Activated CD4-positive, alpha-beta T cell treated with anti-CD3 and anti-CD28 coated beads, Interleukin-2, amount 10 ng/mL, durations not matched to agents 7 days and 5 days (primary cell): ENCODE measurements at regions not wholly inside any gene's neighbourhood (a gene's known extent, or its start where the extent isn't known, plus 50 kb on each side); places are given as distances from the start of the nearest gene placed in this dataset.

ENCODE experiments used
- CTCF ChIA-PET: fragments of 350-600 bp; sonication (Branson Sonifier 250); formaldehyde crosslinking; loops from one replicate; lab custom pipeline; 2021; ENCODE audit warnings: antibody characterized with exemption; lab: Charles Lee
- POLR2A ChIA-PET: fragments of 350-600 bp; sonication (Branson Sonifier 250); formaldehyde crosslinking; loops from one replicate; lab custom pipeline; 2021; ENCODE audit warnings: antibody characterized with exemption; lab: Charles Lee
- DNase-seq: peaks from one replicate; pipeline ENCODE4 v3.0.0-alpha.2; 2020
- H3K27ac Mint-ChIP-seq: one replicate; pipeline ENCODE4 v1.8.0; 2021; ENCODE audit warnings: mild to moderate bottlenecking, moderate library complexity, mixed read lengths
- H3K27me3 Mint-ChIP-seq: one replicate; pipeline ENCODE4 v1.8.0; 2021; ENCODE audit warnings: mixed read lengths
- H3K36me3 Mint-ChIP-seq: one replicate; pipeline ENCODE4 v1.8.0; 2021; ENCODE audit warnings: low read depth, mixed read lengths
- H3K4me1 Mint-ChIP-seq: one replicate; pipeline ENCODE4 v1.8.0; 2021; ENCODE audit warnings: mixed read lengths
- H3K4me3 Mint-ChIP-seq: one replicate; pipeline ENCODE4 v1.8.0; 2021; ENCODE audit warnings: mild to moderate bottlenecking, moderate library complexity, mixed read lengths
- H3K9me3 Mint-ChIP-seq: one replicate; pipeline ENCODE4 v1.8.0; 2021; ENCODE audit warnings: mixed read lengths

- Mint-ChIP-seq H3K27me3 (no peaks in the 10 kb centered on the region), H3K36me3 (no peaks in the 10 kb centered on the region), H3K4me1 (no peaks in the 10 kb centered on the region), H3K27ac (no peak overlapping the region), H3K9me3 (no peaks in the 10 kb centered on the region), H3K4me3 (no peak overlapping the region)
- ChIA-PET CTCF (no interaction called here), POLR2A (no interaction called here)
- no peak for DNase-seq
Observed at GRCh38 chr4:54513204-54513603, 144.6 kb upstream of the KIT start.

GRCh38 chr4:54513741-54514140 is 144.0 kb upstream of the KIT start:
- Mint-ChIP-seq H3K27me3 (no peaks in the 10 kb centered on the region), H3K36me3 (no peaks in the 10 kb centered on the region), H3K9me3 (no peaks in the 10 kb centered on the region), H3K4me1 (no peaks in the 10 kb centered on the region), H3K27ac (no peak overlapping the region), H3K4me3 (no peak overlapping the region)
- POLR2A ChIA-PET = no interaction called here
- CTCF ChIA-PET = no interaction called here
- no peak for DNase-seq

GRCh38 chr4:54516556-54517215 is 141.1 kb upstream of the KIT start:
- no peak for DNase-seq
- ChIA-PET POLR2A (no interaction called here), CTCF (no interaction called here)
- no peaks in the 10 kb centered on the region for H3K27me3 Mint-ChIP-seq
- no peak overlapping the region for H3K27ac Mint-ChIP-seq
- H3K4me1 Mint-ChIP-seq = no peaks in the 10 kb centered on the region
- no peaks in the 10 kb centered on the region for H3K36me3 Mint-ChIP-seq
- H3K4me3 Mint-ChIP-seq = no peak overlapping the region
- no peaks in the 10 kb centered on the region for H3K9me3 Mint-ChIP-seq

- Mint-ChIP-seq H3K27ac (no peak overlapping the region), H3K27me3 (no peaks in the 10 kb centered on the region), H3K4me1 (no peaks in the 10 kb centered on the region), H3K9me3 (no peaks in the 10 kb centered on the region), H3K4me3 (no peak overlapping the region), H3K36me3 (no peaks in the 10 kb centered on the region)
- POLR2A ChIA-PET = no interaction called here
- no peak for DNase-seq
- CTCF ChIA-PET = no interaction called here
Observed at GRCh38 chr4:54517781-54518444, 139.8 kb upstream of the KIT start.

- Mint-ChIP-seq H3K9me3 (no peaks in the 10 kb centered on the region), H3K27me3 (no peaks in the 10 kb centered on the region)
- CTCF ChIA-PET = no interaction called here
Observed at GRCh38 chr4:54525602-54526001, 132.2 kb upstream of the KIT start.

GRCh38 chr4:54526560-54526959 is 131.2 kb upstream of the KIT start:
- Mint-ChIP-seq H3K27ac (no peak overlapping the region), H3K4me1 (no peaks in the 10 kb centered on the region), H3K36me3 (no peaks in the 10 kb centered on the region), H3K9me3 (no peaks in the 10 kb centered on the region), H3K27me3 (no peaks in the 10 kb centered on the region), H3K4me3 (no peak overlapping the region)
- ChIA-PET POLR2A (no interaction called here), CTCF (no interaction called here)
- DNase-seq = no peak

More at GRCh38 chr4:54525602-54526001, 132.2 kb upstream of the KIT start:
- Mint-ChIP-seq H3K27ac (no peak overlapping the region), H3K36me3 (no peaks in the 10 kb centered on the region), H3K4me1 (no peaks in the 10 kb centered on the region), H3K4me3 (no peak overlapping the region)
- DNase-seq = no peak
- POLR2A ChIA-PET = no interaction called here

- Mint-ChIP-seq H3K4me1 (no peaks in the 10 kb centered on the region), H3K4me3 (no peak overlapping the region), H3K9me3 (no peaks in the 10 kb centered on the region), H3K36me3 (no peaks in the 10 kb centered on the region), H3K27me3 (no peaks in the 10 kb centered on the region), H3K27ac (no peak overlapping the region)
- ChIA-PET POLR2A (no interaction called here), CTCF (no interaction called here)
- no peak for DNase-seq
Observed at GRCh38 chr4:54527532-54527931, 130.2 kb upstream of the KIT start.

GRCh38 chr4:54539500-54540029 is 118.2 kb upstream of the KIT start:
- Mint-ChIP-seq H3K4me1 (no peaks in the 10 kb centered on the region), H3K27ac (no peak overlapping the region), H3K27me3 (peaks cover 5% of the 10 kb centered on the region), H3K9me3 (no peaks in the 10 kb centered on the region), H3K4me3 (no peak overlapping the region), H3K36me3 (no peaks in the 10 kb centered on the region)
- CTCF ChIA-PET = interaction anchor here (0.6 kb wide), 1 partner anchor 186 kb away, joined by 3 read pairs; no protein-coding TSS in a partner anchor
- no peak for DNase-seq
- POLR2A ChIA-PET = interaction anchor here (0.7 kb wide), 1 partner anchor 408 kb away, joined by 3 read pairs; no protein-coding TSS in a partner anchor

GRCh38 chr4:54540931-54541330 is 116.8 kb upstream of the KIT start:
- H3K36me3 Mint-ChIP-seq = no peaks in the 10 kb centered on the region
- no peaks in the 10 kb centered on the region for H3K4me1 Mint-ChIP-seq
- no peak overlapping the region for H3K4me3 Mint-ChIP-seq
- H3K27ac Mint-ChIP-seq = no peak overlapping the region
- peaks cover 5% of the 10 kb centered on the region for H3K27me3 Mint-ChIP-seq
- ChIA-PET CTCF (no interaction called here), POLR2A (no interaction called here)
- H3K9me3 Mint-ChIP-seq = no peaks in the 10 kb centered on the region
- no peak for DNase-seq

- Mint-ChIP-seq H3K27me3 (peaks cover 5% of the 10 kb centered on the region), H3K4me1 (no peaks in the 10 kb centered on the region), H3K4me3 (no peak overlapping the region), H3K36me3 (no peaks in the 10 kb centered on the region), H3K9me3 (no peaks in the 10 kb centered on the region), H3K27ac (no peak overlapping the region)
- DNase-seq = no peak
- ChIA-PET POLR2A (no interaction called here), CTCF (no interaction called here)
Observed at GRCh38 chr4:54541426-54542118, 116.2 kb upstream of the KIT start.

GRCh38 chr4:54542119-54542438 is 115.7 kb upstream of the KIT start:
- H3K27ac Mint-ChIP-seq = no peak overlapping the region
- ChIA-PET CTCF (no interaction called here), POLR2A (no interaction called here)
- H3K9me3 Mint-ChIP-seq = no peaks in the 10 kb centered on the region
- H3K36me3 Mint-ChIP-seq = no peaks in the 10 kb centered on the region
- no peak for DNase-seq
- no peak overlapping the region for H3K4me3 Mint-ChIP-seq
- H3K4me1 Mint-ChIP-seq = no peaks in the 10 kb centered on the region
- peaks cover 5% of the 10 kb centered on the region for H3K27me3 Mint-ChIP-seq

- ChIA-PET POLR2A (no interaction called here), CTCF (no interaction called here)
- peaks cover 5% of the 10 kb centered on the region for H3K27me3 Mint-ChIP-seq
- H3K4me3 Mint-ChIP-seq = no peak overlapping the region
- no peaks in the 10 kb centered on the region for H3K4me1 Mint-ChIP-seq
- no peaks in the 10 kb centered on the region for H3K9me3 Mint-ChIP-seq
- H3K27ac Mint-ChIP-seq = no peak overlapping the region
- H3K36me3 Mint-ChIP-seq = no peaks in the 10 kb centered on the region
- no peak for DNase-seq
Observed at GRCh38 chr4:54542540-54543041, 115.2 kb upstream of the KIT start.

- Mint-ChIP-seq H3K4me3 (no peak overlapping the region), H3K27me3 (peaks cover 3% of the 10 kb centered on the region), H3K4me1 (no peaks in the 10 kb centered on the region), H3K36me3 (no peaks in the 10 kb centered on the region), H3K9me3 (no peaks in the 10 kb centered on the region), H3K27ac (no peak overlapping the region)
- ChIA-PET CTCF (no interaction called here), POLR2A (no interaction called here)
- no peak for DNase-seq
Observed at GRCh38 chr4:54543088-54543795, 114.5 kb upstream of the KIT start.
